Activated naive CD8-positive, alpha-beta T cell treated with anti-CD3 and anti-CD28 coated beads, Interleukin-2, amount 10 ng/mL, durations not matched to agents 7 days and 5 days (primary cell): ENCODE measurements at regions not wholly inside any gene's neighbourhood (a gene's known extent, or its start where the extent isn't known, plus 50 kb on each side); places are given as distances from the start of the nearest gene placed in this dataset.

Source experiments
- ATAC-seq: fragments of 150-1000 bp; cut with Tn5 transposase; one replicate; pipeline ENCODE4 v1.10.0; 2021; ENCODE audit warnings: low read depth, moderate library complexity
- POLR2A ChIA-PET: fragments of 350-600 bp; sonication (Branson Sonifier 250); formaldehyde crosslinking; loops from one replicate; lab custom pipeline; 2021; ENCODE audit warnings: antibody characterized with exemption; lab: Charles Lee
- DNase-seq: peaks from one replicate; pipeline ENCODE4 v3.0.0; 2021
- H3K27ac Mint-ChIP-seq: one replicate; pipeline ENCODE4 v1.8.0; 2022; ENCODE audit warnings: mild to moderate bottlenecking, mixed read lengths
- H3K27me3 Mint-ChIP-seq: one replicate; pipeline ENCODE4 v1.8.0; 2022; ENCODE audit warnings: mild to moderate bottlenecking, moderate library complexity, mixed read lengths
- H3K36me3 Mint-ChIP-seq: one replicate; pipeline ENCODE4 v1.8.0; 2021; ENCODE audit warnings: mild to moderate bottlenecking, mixed read lengths
- H3K4me1 Mint-ChIP-seq: one replicate; pipeline ENCODE4 v1.8.0; 2021; ENCODE audit warnings: mixed read lengths
- H3K4me3 Mint-ChIP-seq: one replicate; pipeline ENCODE4 v1.8.0; 2022; ENCODE audit warnings: mild to moderate bottlenecking, moderate library complexity, mixed read lengths
- H3K9me3 Mint-ChIP-seq: one replicate; pipeline ENCODE4 v1.8.0; 2021; ENCODE audit warnings: mixed read lengths

- no peak overlapping the region for H3K4me3 Mint-ChIP-seq
- no peak for DNase-seq
- no peaks in the 10 kb centered on the region for H3K4me1 Mint-ChIP-seq
- POLR2A ChIA-PET, result no interaction called here
- H3K36me3 Mint-ChIP-seq, result no peaks in the 10 kb centered on the region
- H3K27me3 Mint-ChIP-seq, result peaks cover 2% of the 10 kb centered on the region
- no peak for ATAC-seq
- H3K9me3 Mint-ChIP-seq, result peaks cover 6% of the 10 kb centered on the region
- H3K27ac Mint-ChIP-seq, result no peak overlapping the region
These were observed 57.4 kb downstream of the ZNF648 start for GRCh38 chr1:182003953-182004586.

GRCh38 chr1:182003025-182003725 lies 58.3 kb downstream of the ZNF648 start:
- Mint-ChIP-seq H3K9me3 (peaks cover 6% of the 10 kb centered on the region), H3K27ac (no peak overlapping the region), H3K27me3 (peaks cover 2% of the 10 kb centered on the region), H3K4me3 (no peak overlapping the region), H3K4me1 (no peaks in the 10 kb centered on the region), H3K36me3 (no peaks in the 10 kb centered on the region)
- DNase-seq (no peak), ATAC-seq (no peak)
- POLR2A ChIA-PET, result no interaction called here

GRCh38 chr1:182002570-182002969 lies 58.9 kb downstream of the ZNF648 start:
- no peak for ATAC-seq
- POLR2A ChIA-PET, result no interaction called here
- peak overlapping the region; percentile 15 for H3K27ac Mint-ChIP-seq
- no peak for DNase-seq
- H3K4me3 Mint-ChIP-seq, result no peak overlapping the region
- no peaks in the 10 kb centered on the region for H3K4me1 Mint-ChIP-seq
- no peaks in the 10 kb centered on the region for H3K36me3 Mint-ChIP-seq
- peaks cover 2% of the 10 kb centered on the region for H3K27me3 Mint-ChIP-seq
- peaks cover 6% of the 10 kb centered on the region for H3K9me3 Mint-ChIP-seq

- no peak for DNase-seq
- POLR2A ChIA-PET, result no interaction called here
- H3K4me3 Mint-ChIP-seq, result no peak overlapping the region
- ATAC-seq, result no peak
- H3K27me3 Mint-ChIP-seq, result peaks cover 14% of the 10 kb centered on the region
- H3K36me3 Mint-ChIP-seq, result no peaks in the 10 kb centered on the region
- no peaks in the 10 kb centered on the region for H3K4me1 Mint-ChIP-seq
- H3K9me3 Mint-ChIP-seq, result no peaks in the 10 kb centered on the region
- no peak overlapping the region for H3K27ac Mint-ChIP-seq
These were observed 62.7 kb downstream of the ZNF648 start for GRCh38 chr1:181998858-181999257.

GRCh38 chr1:181992072-181992471 lies 69.4 kb downstream of the ZNF648 start:
- no peaks in the 10 kb centered on the region for H3K4me1 Mint-ChIP-seq
- ATAC-seq, result no peak
- peaks cover 24% of the 10 kb centered on the region for H3K27me3 Mint-ChIP-seq
- no peaks in the 10 kb centered on the region for H3K36me3 Mint-ChIP-seq
- no peak overlapping the region for H3K27ac Mint-ChIP-seq
- no peak for DNase-seq
- no peaks in the 10 kb centered on the region for H3K9me3 Mint-ChIP-seq
- H3K4me3 Mint-ChIP-seq, result no peak overlapping the region
- POLR2A ChIA-PET, result no interaction called here

- Mint-ChIP-seq H3K9me3 (no peaks in the 10 kb centered on the region), H3K36me3 (no peaks in the 10 kb centered on the region), H3K4me1 (peaks cover 7% of the 10 kb centered on the region), H3K27ac (no peak overlapping the region), H3K27me3 (peaks cover 20% of the 10 kb centered on the region), H3K4me3 (no peak overlapping the region)
- DNase-seq (no peak), ATAC-seq (no peak)
- POLR2A ChIA-PET, result no interaction called here
These were observed 70.8 kb downstream of the ZNF648 start for GRCh38 chr1:181990728-181991127.

GRCh38 chr1:181989261-181989920 lies 72.1 kb downstream of the ZNF648 start:
- Mint-ChIP-seq H3K36me3 (no peaks in the 10 kb centered on the region), H3K4me3 (no peak overlapping the region), H3K27ac (no peak overlapping the region), H3K27me3 (peaks cover 13% of the 10 kb centered on the region), H3K9me3 (no peaks in the 10 kb centered on the region), H3K4me1 (peaks cover 9% of the 10 kb centered on the region)
- ATAC-seq (no peak), DNase-seq (no peak)
- POLR2A ChIA-PET, result no interaction called here

- Mint-ChIP-seq H3K4me1 (peaks cover 9% of the 10 kb centered on the region), H3K4me3 (no peak overlapping the region), H3K36me3 (no peaks in the 10 kb centered on the region), H3K27ac (no peak overlapping the region), H3K9me3 (no peaks in the 10 kb centered on the region), H3K27me3 (peaks cover 8% of the 10 kb centered on the region)
- DNase-seq (no peak), ATAC-seq (no peak)
- POLR2A ChIA-PET, result no interaction called here
These were observed 73.5 kb downstream of the ZNF648 start for GRCh38 chr1:181987996-181988395.

GRCh38 chr1:181987334-181987895 lies 74.1 kb downstream of the ZNF648 start:
- ATAC-seq (no peak), DNase-seq (no peak)
- H3K4me3 Mint-ChIP-seq, result no peak overlapping the region
- H3K27me3 Mint-ChIP-seq, result peaks cover 8% of the 10 kb centered on the region
- POLR2A ChIA-PET, result no interaction called here
- no peaks in the 10 kb centered on the region for H3K36me3 Mint-ChIP-seq
- H3K9me3 Mint-ChIP-seq, result no peaks in the 10 kb centered on the region
- H3K27ac Mint-ChIP-seq, result no peak overlapping the region
- H3K4me1 Mint-ChIP-seq, result peaks cover 9% of the 10 kb centered on the region

- DNase-seq (no peak), ATAC-seq (no peak)
- POLR2A ChIA-PET, result no interaction called here
- Mint-ChIP-seq H3K27ac (no peak overlapping the region), H3K27me3 (peaks cover 5% of the 10 kb centered on the region), H3K4me1 (peaks cover 9% of the 10 kb centered on the region), H3K4me3 (no peak overlapping the region), H3K36me3 (no peaks in the 10 kb centered on the region), H3K9me3 (no peaks in the 10 kb centered on the region)
These were observed 74.6 kb downstream of the ZNF648 start for GRCh38 chr1:181986907-181987305.

GRCh38 chr1:181985936-181986906 lies 75.3 kb downstream of the ZNF648 start:
- H3K27ac Mint-ChIP-seq, result no peak overlapping the region
- no peaks in the 10 kb centered on the region for H3K9me3 Mint-ChIP-seq
- H3K4me1 Mint-ChIP-seq, result peaks cover 9% of the 10 kb centered on the region
- H3K4me3 Mint-ChIP-seq, result no peak overlapping the region
- POLR2A ChIA-PET, result no interaction called here
- DNase-seq (no peak), ATAC-seq (no peak)
- H3K27me3 Mint-ChIP-seq, result peaks cover 4% of the 10 kb centered on the region
- H3K36me3 Mint-ChIP-seq, result no peaks in the 10 kb centered on the region

GRCh38 chr1:181985281-181985680 lies 76.2 kb downstream of the ZNF648 start:
- Mint-ChIP-seq H3K27me3 (peaks cover 8% of the 10 kb centered on the region), H3K4me1 (peaks cover 9% of the 10 kb centered on the region), H3K4me3 (no peak overlapping the region), H3K27ac (no peak overlapping the region), H3K9me3 (no peaks in the 10 kb centered on the region), H3K36me3 (no peaks in the 10 kb centered on the region)
- POLR2A ChIA-PET, result no interaction called here
- no peak for ATAC-seq
- no peak for DNase-seq

GRCh38 chr1:181984006-181984405 lies 77.5 kb downstream of the ZNF648 start:
- Mint-ChIP-seq H3K27me3 (peaks cover 15% of the 10 kb centered on the region), H3K9me3 (peaks cover 2% of the 10 kb centered on the region), H3K4me1 (peaks cover 9% of the 10 kb centered on the region), H3K36me3 (no peaks in the 10 kb centered on the region), H3K4me3 (no peak overlapping the region), H3K27ac (no peak overlapping the region)
- DNase-seq (no peak), ATAC-seq (no peak)
- POLR2A ChIA-PET, result no interaction called here
